K562 (cell line): ENCODE measurements at regions not wholly inside any gene's neighbourhood (a gene's known extent, or its start where the extent isn't known, plus 50 kb on each side); places are given as distances from the start of the nearest gene placed in this dataset.

Source experiments
- ATAC-seq: fragments of 200-7000 bp; cut with Tn5 transposase; 3 replicates; pipeline ENCODE4 v1.9.1; 2020; ENCODE audit warnings: moderate library complexity
- BruUV-seq: library from RNA; stranded (reverse); fragments of 400-500 nt; replicated peaks from 2 replicates; lab custom pipeline; 2021; lab: Mats Ljungman, UMichigan
- CTCF ChIA-PET: fragments of 300-600 bp; formaldehyde crosslinking; extraction: SDS; loops from one replicate; lab custom pipeline; 2021; ENCODE audit warnings: low intra/inter-chr PET ratio; lab: Yijun Ruan, JAX
- POLR2A ChIA-PET: fragments of 300-600, 350-650 bp; sonication (Branson Sonifier 250); formaldehyde crosslinking; extraction: SDS; loops from one replicate; lab custom pipeline; 2021; ENCODE audit warnings: antibody characterized with exemption, inconsistent platforms; lab: Yijun Ruan, JAX
- DNase-seq, 4 experiments: peaks; one replicate each; pipeline versions ENCODE4 v3.0.0 to v3.0.0-alpha.2; 2011 to 2018; ENCODE audit warnings: low spot score in 3 of 4, mixed read lengths in 3 of 4; ENCODE audit errors: extremely low read depth in 1 of 4
- FAIRE-seq: peaks from 2 replicates; lab custom pipeline; 2011; peaks lifted over from hg19 to GRCh38; lab: Jason Lieb, UNC
- H2AFZ ChIP-seq: 2 replicates; pipeline ENCODE4 v1.6.0; 2011; ENCODE audit warnings: low read depth, low read length, control low read depth, inconsistent platforms
- H3K27ac ChIP-seq: fragments of 200-600 bp; 3 replicates; pipeline ENCODE4 v1.8.0; 2011; ENCODE audit warnings: low read depth, mild to moderate bottlenecking, control low read depth, inconsistent platforms, low read length, moderate library complexity, mixed read lengths; ENCODE audit errors: extremely low read depth
- H3K27me3 ChIP-seq, 2 experiments: fragments of 300-600 bp in 1 of 2; 2 replicates in 1 of 2; 3 replicates in 1 of 2; pipeline versions ENCODE4 v1.6.0 to v1.8.0; 2011; ENCODE audit warnings: inconsistent platforms in 2 of 2, low read length in 2 of 2, mild to moderate bottlenecking in 1 of 2, mixed read lengths in 1 of 2, moderate library complexity in 1 of 2; ENCODE audit not compliant: control insufficient read depth in 2 of 2, insufficient read depth in 2 of 2
- H3K36me3 ChIP-seq: fragments of 300-600 bp; 3 replicates; pipeline ENCODE4 v1.8.0; 2011; ENCODE audit warnings: mild to moderate bottlenecking, low read length, inconsistent platforms; ENCODE audit not compliant: control insufficient read depth, insufficient read depth
- H3K4me1 ChIP-seq, 2 experiments: fragments of 200-600 bp in 1 of 2; replicated peaks in 1 of 2; 2 replicates in 1 of 2; 3 replicates in 1 of 2; pipeline versions ENCODE4 v1.5.1 to v1.8.0; 2011; ENCODE audit warnings: inconsistent platforms in 2 of 2, low read length in 2 of 2, mild to moderate bottlenecking in 1 of 2, mixed read lengths in 1 of 2, moderate library complexity in 1 of 2; ENCODE audit not compliant: control insufficient read depth in 2 of 2, insufficient read depth in 2 of 2
- H3K4me2 ChIP-seq: 2 replicates; pipeline ENCODE4 v1.6.1; 2011; ENCODE audit warnings: low read length, control low read depth, inconsistent platforms, mixed read lengths; ENCODE audit not compliant: insufficient read depth
- H3K4me3 ChIP-seq: fragments of 200-600 bp; sonication (generic), shearing (Covaris generic); 2 replicates; pipeline ENCODE4 v1.5.1; 2016; ENCODE audit warnings: control low read depth, inconsistent platforms
- H3K79me2 ChIP-seq: fragments of 200-600 bp; 3 replicates; pipeline ENCODE4 v1.8.0; 2011; ENCODE audit warnings: low read length, inconsistent platforms; ENCODE audit not compliant: control insufficient read depth, insufficient read depth
- H3K9ac ChIP-seq, 2 experiments: 2 replicates each; pipeline versions ENCODE4 v1.6.0 to v1.6.1; 2011; ENCODE audit warnings: low read depth in 2 of 2, low read length in 2 of 2, control low read depth in 1 of 2, inconsistent platforms in 1 of 2, mild to moderate bottlenecking in 1 of 2, mixed read lengths in 1 of 2; ENCODE audit not compliant: insufficient read depth in 1 of 2
- H3K9me1 ChIP-seq: one replicate; pipeline ENCODE4 v1.6.0; 2011; ENCODE audit warnings: inconsistent platforms, mild to moderate bottlenecking, low read length, moderate library complexity; ENCODE audit not compliant: control insufficient read depth, insufficient read depth
- H3K9me3 ChIP-seq: replicated peaks from 2 replicates; pipeline ENCODE4 v1.5.1; 2011; ENCODE audit warnings: low read depth, low read length, inconsistent platforms; ENCODE audit not compliant: control insufficient read depth, insufficient read depth
- H4K20me1 ChIP-seq: replicated peaks from 2 replicates; pipeline ENCODE4 v1.6.1; 2011; ENCODE audit warnings: low read length, inconsistent platforms, mixed read lengths; ENCODE audit not compliant: control insufficient read depth, insufficient read depth
- BACH1 ChIP-seq: fragments of 200-800 bp; sonication (Bioruptor generic); IDR thresholded peaks from 2 replicates; pipeline ENCODE4 v1.6.1; 2016; ENCODE audit warnings: missing genetic modification characterization, missing compliant biosample characterization
- C11orf30 ChIP-seq: fragments of 450-650 bp; IDR thresholded peaks from 2 replicates; pipeline ENCODE4 v1.6.1; 2016; ENCODE audit warnings: low read depth, mild to moderate bottlenecking
- CEBPZ ChIP-seq: fragments of 150-350 bp; IDR thresholded peaks from 2 replicates; pipeline ENCODE4 v1.6.1; 2014; ENCODE audit warnings: low read depth, mild to moderate bottlenecking, low read length, borderline replicate concordance
- CSDE1 ChIP-seq, 2 experiments: fragments of 450-650 bp; IDR thresholded peaks; 2 replicates each; pipeline ENCODE4 v1.6.1; 2016; ENCODE audit warnings: mild to moderate bottlenecking in 1 of 2
- FOXP1 ChIP-seq: sonication (generic); formaldehyde crosslinking; IDR thresholded peaks from 2 replicates; pipeline ENCODE4 v1.8.0; 2022; ENCODE audit warnings: mild to moderate bottlenecking, missing genetic modification reagents
- MAZ ChIP-seq, 2 experiments: fragments of 450-650 bp in 1 of 2; sonication (generic) in 1 of 2; formaldehyde crosslinking; IDR thresholded peaks in 1 of 2; conservative IDR thresholded peaks in 1 of 2; 2 replicates each; pipeline versions ENCODE4 v1.4.0 to v1.5.0; 2020; ENCODE audit warnings: mild to moderate bottlenecking in 1 of 2, missing genetic modification reagents in 1 of 2
- MCM2 ChIP-seq: fragments of 450-650 bp; IDR thresholded peaks from 2 replicates; pipeline ENCODE4 v1.6.1; 2017; ENCODE audit warnings: low read depth, mild to moderate bottlenecking
- MCM3 ChIP-seq: fragments of 450-650 bp; IDR thresholded peaks from 2 replicates; pipeline ENCODE4 v1.6.1; 2016
- NFE2L1 ChIP-seq: fragments of 450-650 bp; IDR thresholded peaks from 2 replicates; pipeline ENCODE4 v1.6.1; 2016; ENCODE audit warnings: missing genetic modification characterization, low read depth, mild to moderate bottlenecking, missing compliant biosample characterization, moderate library complexity, borderline replicate concordance
- OTX1 ChIP-seq: fragments of 450-650 bp; formaldehyde crosslinking; IDR thresholded peaks from 2 replicates; pipeline ENCODE4 v1.4.0; 2022; ENCODE audit warnings: mild to moderate bottlenecking
- RFX1 ChIP-seq: fragments of 450-650 bp; IDR thresholded peaks from 2 replicates; pipeline ENCODE4 v1.6.1; 2016; ENCODE audit warnings: mild to moderate bottlenecking, moderate library complexity
- SMARCB1 ChIP-seq: IDR thresholded peaks from 2 replicates; pipeline ENCODE4 v1.6.1; 2011; ENCODE audit warnings: improper control_type of control experiment, low read depth; ENCODE audit not compliant: insufficient read length
- SMARCE1 ChIP-seq: fragments of 450-650 bp; IDR thresholded peaks from 2 replicates; pipeline ENCODE4 v1.7.1; 2016; ENCODE audit warnings: mild to moderate bottlenecking
- ZC3H8 ChIP-seq: fragments of 450-650 bp; IDR thresholded peaks from 2 replicates; pipeline ENCODE4 v1.6.1; 2017
- ZNF146 ChIP-seq: IDR thresholded peaks from one replicate; pipeline ENCODE4 v1.6.1; 2018; ENCODE audit warnings: missing compliant biosample characterization; ENCODE audit not compliant: unreplicated experiment
- ZNF174 ChIP-seq: fragments of 250-450 bp; sonication (Bioruptor Pico); IDR thresholded peaks from 2 replicates; pipeline ENCODE4 v1.4.0; 2020; ENCODE audit warnings: mild to moderate bottlenecking
- ZNF3 ChIP-seq: fragments of 250-450 bp; sonication (Bioruptor Pico); IDR thresholded peaks from 2 replicates; pipeline ENCODE4 v1.5.0; 2021; ENCODE audit warnings: mild to moderate bottlenecking, moderate library complexity
- ZNF57 ChIP-seq: fragments of 450-650 bp; formaldehyde crosslinking; IDR thresholded peaks from 2 replicates; pipeline ENCODE4 v1.4.0; 2020; ENCODE audit warnings: mild to moderate bottlenecking, moderate library complexity
- WGBS: fragments of 100-300 bp; shearing (Covaris generic); methylation state at CpG from one replicate; pipeline ENCODE4 v1.1.6; 2016; ENCODE audit warnings: low coverage, mixed read lengths; ENCODE audit not compliant: insufficient coverage; ENCODE audit errors: missing lambda C conversion rate; 5-methylcytosine and 5-hydroxymethylcytosine counted together
- in situ Hi-C: fragments of 300-500 bp; cut with MboI; formaldehyde crosslinking; loops from 4 replicates; pipeline ENCODE4 v1.15.0; 2018; ENCODE audit warnings: inconsistent platforms, mixed read lengths
- intact Hi-C: fragments of 100-400 bp; cut with micrococcal nuclease; formaldehyde crosslinking; loops from 2 replicates; pipeline ENCODE4 v1.14.2; 2022
- TF ChIP-seq, protein P1 (sequence below): fragments of 450-650 bp; IDR thresholded peaks from 2 replicates; pipeline ENCODE4 v1.7.1; 2018; ENCODE audit warnings: mild to moderate bottlenecking, low read depth; ENCODE audit not compliant: partially characterized antibody

- no peak for TF ChIP-seq CEBPZ
Observed at GRCh38 chr1:82790556-82790955, 989.8 kb downstream of the ADGRL2 start (continued).

DNA sequence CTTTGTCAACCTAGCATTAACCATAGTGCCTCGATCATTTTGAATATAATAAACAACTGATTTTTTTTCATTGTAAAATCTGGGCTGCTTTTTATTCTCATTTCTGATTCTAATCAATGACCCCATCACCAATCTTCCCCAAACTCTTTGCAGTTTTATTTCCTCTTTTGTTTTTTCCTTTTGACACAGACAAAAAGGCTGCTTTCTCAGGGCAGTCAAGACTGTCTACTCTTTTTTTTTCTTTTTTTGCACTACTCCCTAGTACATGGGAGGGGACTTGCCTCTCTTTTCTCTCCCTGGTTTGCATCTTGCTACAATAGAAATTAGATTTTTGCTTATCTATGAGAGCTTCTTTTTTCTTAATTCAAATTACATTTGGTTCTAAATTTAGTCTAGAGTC is 987.9 kb downstream of the ADGRL2 start:
- no peaks in the 10 kb centered on the region for H3K27me3 ChIP-seq
- intact Hi-C loops = no loop called here
- H4K20me1 ChIP-seq = no peaks in the 10 kb centered on the region
- no peaks in the 10 kb centered on the region for H3K36me3 ChIP-seq
- no peaks in the 10 kb centered on the region for H3K9me1 ChIP-seq
- DNase-seq (no peak), FAIRE-seq (no peak), ATAC-seq (no peak)
- in situ Hi-C loops = no loop called here
- no peaks in the 10 kb centered on the region; the same call in 1 of the 2 replicates for H3K9me3 ChIP-seq
- no TSS peak for BruUV-seq
- no peak overlapping the region for H3K4me3 ChIP-seq
- H2AFZ ChIP-seq = no peak overlapping the region
- no peak overlapping the region for H3K9ac ChIP-seq
- H3K79me2 ChIP-seq = no peaks in the 10 kb centered on the region
- no peak overlapping the region for H3K4me2 ChIP-seq
- WGBS = 0% methylated on average over 1 of the region's 1 CpG
- no peak overlapping the region for H3K27ac ChIP-seq
- no peaks in the 10 kb centered on the region for H3K4me1 ChIP-seq
- ChIA-PET CTCF (no interaction called here), POLR2A (no interaction called here)
- no peak for TF ChIP-seq NFE2L1
- no peak for TF ChIP-seq SMARCE1
- TF ChIP-seq MAZ (CRISPR knock-in tag; conservative IDR thresholded peaks at IDR 0.05 in 1 of 2, IDR thresholded peaks at IDR 0.05 in 1 of 2) = no peak
- TF ChIP-seq CSDE1 (IDR thresholded peaks at IDR 0.05) = no peak
- no peak for TF ChIP-seq ZC3H8
- TF ChIP-seq SMARCB1 = no peak
- TF ChIP-seq ZNF174 (CRISPR knock-in tag) = no peak
- TF ChIP-seq BACH1 = no peak
- no peak for TF ChIP-seq FOXP1 (CRISPR knock-in tag)
- no peak for TF ChIP-seq RFX1
- TF ChIP-seq OTX1 (CRISPR knock-in tag) = no peak
- TF ChIP-seq ZNF146 (CRISPR knock-in tag) = no peak
- no peak for TF ChIP-seq ZNF57 (CRISPR knock-in tag)
- no peak for TF ChIP-seq MCM2
- no peak for TF ChIP-seq C11orf30
- TF ChIP-seq MCM3 = no peak
- TF ChIP-seq, protein P1, sequence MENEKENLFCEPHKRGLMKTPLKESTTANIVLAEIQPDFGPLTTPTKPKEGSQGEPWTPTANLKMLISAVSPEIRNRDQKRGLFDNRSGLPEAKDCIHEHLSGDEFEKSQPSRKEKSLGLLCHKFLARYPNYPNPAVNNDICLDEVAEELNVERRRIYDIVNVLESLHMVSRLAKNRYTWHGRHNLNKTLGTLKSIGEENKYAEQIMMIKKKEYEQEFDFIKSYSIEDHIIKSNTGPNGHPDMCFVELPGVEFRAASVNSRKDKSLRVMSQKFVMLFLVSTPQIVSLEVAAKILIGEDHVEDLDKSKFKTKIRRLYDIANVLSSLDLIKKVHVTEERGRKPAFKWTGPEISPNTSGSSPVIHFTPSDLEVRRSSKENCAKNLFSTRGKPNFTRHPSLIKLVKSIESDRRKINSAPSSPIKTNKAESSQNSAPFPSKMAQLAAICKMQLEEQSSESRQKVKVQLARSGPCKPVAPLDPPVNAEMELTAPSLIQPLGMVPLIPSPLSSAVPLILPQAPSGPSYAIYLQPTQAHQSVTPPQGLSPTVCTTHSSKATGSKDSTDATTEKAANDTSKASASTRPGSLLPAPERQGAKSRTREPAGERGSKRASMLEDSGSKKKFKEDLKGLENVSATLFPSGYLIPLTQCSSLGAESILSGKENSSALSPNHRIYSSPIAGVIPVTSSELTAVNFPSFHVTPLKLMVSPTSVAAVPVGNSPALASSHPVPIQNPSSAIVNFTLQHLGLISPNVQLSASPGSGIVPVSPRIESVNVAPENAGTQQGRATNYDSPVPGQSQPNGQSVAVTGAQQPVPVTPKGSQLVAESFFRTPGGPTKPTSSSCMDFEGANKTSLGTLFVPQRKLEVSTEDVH = no peak
- no peak for TF ChIP-seq ZNF3 (CRISPR knock-in tag)
